ENCODE measurements at regions not wholly inside any gene's neighbourhood (a gene's known extent, or its start where the extent isn't known, plus 50 kb on each side); places are given as distances from the start of the nearest gene placed in this dataset.
"Not testable (repeated sequence)": the region's sequence is repeated elsewhere in the genome, so short reads cannot be mapped to it uniquely, and the experiment has no call there.

DNA sequence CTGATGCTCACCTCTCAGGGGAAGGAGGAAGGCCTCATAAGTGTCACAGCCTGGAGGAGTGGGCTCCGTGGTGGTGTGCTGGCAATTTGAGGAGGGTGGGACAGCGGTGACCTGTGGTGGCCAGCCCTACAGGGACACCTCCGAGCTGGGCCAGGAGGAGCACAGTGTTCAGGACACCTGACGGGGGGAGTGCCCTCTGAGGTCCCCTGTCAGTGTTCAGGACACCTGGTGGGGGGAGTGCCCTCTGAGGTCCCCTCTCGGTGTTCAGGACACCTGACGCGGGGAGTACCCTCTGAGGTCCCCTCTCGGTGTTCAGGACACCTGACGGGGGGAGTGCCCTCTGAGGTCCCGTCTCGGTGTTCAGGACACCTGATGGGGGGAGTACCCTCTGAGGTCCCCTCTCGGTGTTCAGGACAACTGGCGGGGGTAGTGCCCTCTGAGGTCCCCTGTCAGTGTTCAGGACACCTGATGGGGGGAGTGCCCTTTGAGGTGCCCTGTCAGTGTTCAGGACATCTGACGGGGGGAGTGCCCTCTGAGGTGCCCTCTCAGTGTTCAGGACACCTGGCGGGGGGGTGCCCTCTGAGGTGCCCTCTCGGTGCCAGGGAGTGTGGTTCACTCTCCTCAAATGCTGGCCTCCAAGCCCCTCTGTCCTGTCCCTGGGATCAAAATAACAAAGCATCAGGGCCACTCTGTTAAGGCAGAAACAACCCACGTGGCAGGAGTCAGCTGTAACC, 73.4 kb upstream of the ZNF469 start:
- Histone ChIP-seq H3K27ac (ENCODE audit: low read length) (no peak overlapping the region), H3K27me3 (replicated peaks in 1 of 2; ENCODE audit: control insufficient read depth in 2 of 2, extremely low read depth in 1 of 2, insufficient read depth in 2 of 2, low read length in 1 of 2) (peaks cover 0 to 31% of the 10 kb centered on the region in 2 experiments), H3K36me3 (ENCODE audit: control insufficient read depth in 2 of 2, extremely low read depth in 1 of 2, insufficient read depth in 1 of 2, low read length in 1 of 2) (no peaks in the 10 kb centered on the region), H3K4me1 (ENCODE audit: control insufficient read depth in 1 of 2, extremely low read depth in 1 of 2, insufficient read depth in 2 of 2, low read length in 2 of 2) (no peaks in the 10 kb centered on the region), H3K4me3 (ENCODE audit: control insufficient read depth in 1 of 2, extremely low read depth in 1 of 2, low read length in 1 of 2) (no peak overlapping the region), H3K9me3 (no peaks in the 10 kb centered on the region)
- ChIA-PET CTCF (no interaction called here), POLR2A (no interaction called here)
- ATAC-seq (replicated peaks in 1 of 4) (no peak), DNase-seq (no peak)
- 82% methylated on average over 16 of the region's 17 CpGs for WGBS (ENCODE audit: insufficient coverage)
- H3K27me3 Mint-ChIP-seq, result peaks cover 3 to 14% of the 10 kb centered on the region in 2 donors
- H3K4me1 Mint-ChIP-seq, result peaks cover 0 to 2% (median 0%) of the 10 kb centered on the region in 3 donors
- H3K27ac Mint-ChIP-seq, result no peak overlapping the region
- peaks cover 5 to 10% (median 10%) of the 10 kb centered on the region in 3 donors for H3K9me3 Mint-ChIP-seq
- H3K4me3 Mint-ChIP-seq, result no peak overlapping the region
- H3K36me3 Mint-ChIP-seq, result no peaks in the 10 kb centered on the region

DNA sequence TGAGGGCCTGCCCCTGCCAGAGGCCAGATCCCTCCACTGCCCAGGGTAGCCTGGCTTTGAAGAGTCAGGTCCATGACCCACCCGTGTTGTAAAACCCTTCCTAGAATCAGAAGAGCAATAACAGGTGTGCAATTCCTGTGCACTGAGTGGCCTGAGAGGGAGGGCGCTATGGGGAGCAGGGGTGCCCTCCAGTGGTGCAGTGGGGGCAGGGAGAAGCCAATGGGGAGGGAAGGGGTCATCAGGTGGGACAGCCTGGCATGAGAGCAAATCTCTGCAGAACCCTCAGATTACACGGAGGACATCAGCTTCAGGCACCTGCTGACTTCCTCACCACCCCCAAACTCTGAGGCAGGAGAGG, 72.9 kb upstream of the ZNF469 start:
- H3K27me3 Mint-ChIP-seq, result peaks cover 3 to 14% of the 10 kb centered on the region in 2 donors
- peaks cover 5 to 10% (median 10%) of the 10 kb centered on the region in 3 donors for H3K9me3 Mint-ChIP-seq
- ATAC-seq (replicated peaks in 1 of 4), result no peak
- H3K36me3 Mint-ChIP-seq, result no peaks in the 10 kb centered on the region
- Histone ChIP-seq H3K27me3 (replicated peaks in 1 of 2; ENCODE audit: control insufficient read depth in 2 of 2, extremely low read depth in 1 of 2, insufficient read depth in 2 of 2, low read length in 1 of 2) (peaks cover 0 to 31% of the 10 kb centered on the region in 2 experiments), H3K9me3 (no peaks in the 10 kb centered on the region), H3K4me3 (ENCODE audit: control insufficient read depth in 1 of 2, extremely low read depth in 1 of 2, low read length in 1 of 2) (no peak overlapping the region), H3K36me3 (ENCODE audit: control insufficient read depth in 2 of 2, extremely low read depth in 1 of 2, insufficient read depth in 1 of 2, low read length in 1 of 2) (no peaks in the 10 kb centered on the region), H3K27ac (ENCODE audit: low read length) (no peak overlapping the region), H3K4me1 (ENCODE audit: control insufficient read depth in 1 of 2, extremely low read depth in 1 of 2, insufficient read depth in 2 of 2, low read length in 2 of 2) (no peaks in the 10 kb centered on the region)
- DNase-seq, result no peak
- POLR2A ChIA-PET, result no interaction called here
- WGBS (ENCODE audit: insufficient coverage), result 33% methylated on average over 1 of the region's 3 CpGs
- CTCF ChIA-PET, result no interaction called here
- no peak overlapping the region for H3K27ac Mint-ChIP-seq
- H3K4me3 Mint-ChIP-seq, result no peak overlapping the region
- H3K4me1 Mint-ChIP-seq, result peaks cover 0 to 2% (median 0%) of the 10 kb centered on the region in 3 donors

- Mint-ChIP-seq H3K27ac (no peak overlapping the region), H3K9me3 (peaks cover 0 to 10% (median 10%) of the 10 kb centered on the region in 3 donors), H3K4me3 (no peak overlapping the region), H3K4me1 (peaks cover 0 to 2% (median 0%) of the 10 kb centered on the region in 3 donors), H3K36me3 (no peaks in the 10 kb centered on the region), H3K27me3 (peaks cover 3 to 14% of the 10 kb centered on the region in 2 donors)
- no peak overlapping the region for H3K27ac ChIP-seq (ENCODE audit: low read length)
- H3K36me3 ChIP-seq (ENCODE audit: control insufficient read depth in 2 of 2, extremely low read depth in 1 of 2, insufficient read depth in 1 of 2, low read length in 1 of 2), result no peaks in the 10 kb centered on the region
- no peak overlapping the region for H3K4me3 ChIP-seq (ENCODE audit: control insufficient read depth in 1 of 2, extremely low read depth in 1 of 2, low read length in 1 of 2)
- no peaks in the 10 kb centered on the region for H3K9me3 ChIP-seq
- ATAC-seq (replicated peaks in 1 of 4) (no peak), DNase-seq (no peak)
- WGBS (ENCODE audit: insufficient coverage), result 85% methylated on average over 12 of the region's 14 CpGs
- POLR2A ChIA-PET, result no interaction called here
- H3K27me3 ChIP-seq (replicated peaks in 1 of 2; ENCODE audit: control insufficient read depth in 2 of 2, extremely low read depth in 1 of 2, insufficient read depth in 2 of 2, low read length in 1 of 2), result peaks cover 0 to 29% of the 10 kb centered on the region in 2 experiments
- no peaks in the 10 kb centered on the region for H3K4me1 ChIP-seq (ENCODE audit: control insufficient read depth in 1 of 2, extremely low read depth in 1 of 2, insufficient read depth in 2 of 2, low read length in 2 of 2)
- CTCF ChIA-PET, result no interaction called here
Measured at GRCh38 chr16:88310796-88311605, 71.8 kb upstream of the ZNF469 start.

- H3K36me3 Mint-ChIP-seq; H3K4me3 ChIP-seq (ENCODE audit: control insufficient read depth in 1 of 2, extremely low read depth in 1 of 2, low read length in 1 of 2); H3K36me3 ChIP-seq (ENCODE audit: control insufficient read depth in 2 of 2, extremely low read depth in 1 of 2, insufficient read depth in 1 of 2, low read length in 1 of 2); H3K4me1 ChIP-seq (ENCODE audit: control insufficient read depth in 1 of 2, extremely low read depth in 1 of 2, insufficient read depth in 2 of 2, low read length in 2 of 2); H3K27ac ChIP-seq (ENCODE audit: low read length); H3K4me3 Mint-ChIP-seq; DNase-seq; H3K27ac Mint-ChIP-seq; ATAC-seq (replicated peaks in 1 of 4); POLR2A ChIA-PET; CTCF ChIA-PET; H3K4me1 Mint-ChIP-seq; H3K9me3 ChIP-seq: not testable (repeated sequence)
- peaks cover 0 to 10% (median 10%) of the 10 kb centered on the region in 3 donors for H3K9me3 Mint-ChIP-seq
- peaks cover 3 to 13% of the 10 kb centered on the region in 2 donors for H3K27me3 Mint-ChIP-seq
- H3K27me3 ChIP-seq (replicated peaks in 1 of 2; ENCODE audit: control insufficient read depth in 2 of 2, extremely low read depth in 1 of 2, insufficient read depth in 2 of 2, low read length in 1 of 2), result peaks cover 0 to 33% of the 10 kb centered on the region in 2 experiments
Measured at GRCh38 chr16:88311860-88312259, 70.9 kb upstream of the ZNF469 start.

DNA sequence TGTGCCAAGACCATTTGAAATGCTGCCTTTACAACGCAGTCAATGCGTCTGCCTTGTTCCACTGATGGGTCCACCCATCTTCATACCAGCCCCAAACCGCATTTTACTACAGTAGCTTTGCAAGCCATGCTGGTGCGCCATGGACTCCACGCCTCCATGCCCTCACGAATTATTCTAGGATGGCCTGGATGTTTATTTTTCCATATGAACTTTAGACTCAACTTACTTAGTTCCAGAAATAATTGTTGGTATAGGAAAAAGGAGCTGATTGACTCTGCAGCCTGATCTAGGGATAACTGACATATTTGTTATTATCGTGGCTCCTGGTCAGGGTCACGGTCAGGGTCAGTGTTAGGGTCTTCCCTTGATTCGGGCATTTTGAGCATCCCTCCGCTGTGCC, 70.0 kb upstream of the ZNF469 start:
- no peak overlapping the region for H3K4me3 Mint-ChIP-seq
- no peaks in the 10 kb centered on the region for H3K36me3 ChIP-seq (ENCODE audit: control insufficient read depth in 2 of 2, extremely low read depth in 1 of 2, insufficient read depth in 1 of 2, low read length in 1 of 2)
- no peak for ATAC-seq (replicated peaks in 1 of 4)
- no peak for DNase-seq
- H3K27ac Mint-ChIP-seq, result no peak overlapping the region
- no peak overlapping the region for H3K27ac ChIP-seq (ENCODE audit: low read length)
- H3K4me1 Mint-ChIP-seq, result peaks cover 0 to 2% (median 0%) of the 10 kb centered on the region in 3 donors
- peaks cover 7 to 16% of the 10 kb centered on the region in 2 donors for H3K27me3 Mint-ChIP-seq
- CTCF ChIA-PET, result no interaction called here
- WGBS (ENCODE audit: insufficient coverage), result 95% methylated on average over 3 of the region's 10 CpGs
- peaks cover 0 to 10% (median 10%) of the 10 kb centered on the region in 3 donors for H3K9me3 Mint-ChIP-seq
- H3K36me3 Mint-ChIP-seq, result no peaks in the 10 kb centered on the region
- POLR2A ChIA-PET, result no interaction called here
- H3K4me1 ChIP-seq (ENCODE audit: control insufficient read depth in 1 of 2, extremely low read depth in 1 of 2, insufficient read depth in 2 of 2, low read length in 2 of 2), result no peaks in the 10 kb centered on the region
- H3K4me3 ChIP-seq (ENCODE audit: control insufficient read depth in 1 of 2, extremely low read depth in 1 of 2, low read length in 1 of 2), result no peak overlapping the region
- H3K27me3 ChIP-seq (replicated peaks in 1 of 2; ENCODE audit: control insufficient read depth in 2 of 2, extremely low read depth in 1 of 2, insufficient read depth in 2 of 2, low read length in 1 of 2), result peaks cover 0 to 42% of the 10 kb centered on the region in 2 experiments
- no peaks in the 10 kb centered on the region for H3K9me3 ChIP-seq

- ATAC-seq (replicated peaks in 1 of 4) (no peak), DNase-seq (no peak)
- H3K27ac Mint-ChIP-seq, result no peak overlapping the region
- no peak overlapping the region for H3K4me3 Mint-ChIP-seq
- peaks cover 0 to 39% of the 10 kb centered on the region in 2 experiments for H3K27me3 ChIP-seq (replicated peaks in 1 of 2; ENCODE audit: control insufficient read depth in 2 of 2, extremely low read depth in 1 of 2, insufficient read depth in 2 of 2, low read length in 1 of 2)
- H3K9me3 Mint-ChIP-seq, result peaks cover 0 to 10% (median 10%) of the 10 kb centered on the region in 3 donors
- no peak overlapping the region for H3K27ac ChIP-seq (ENCODE audit: low read length)
- ChIA-PET POLR2A (no interaction called here), CTCF (no interaction called here)
- no peaks in the 10 kb centered on the region for H3K36me3 Mint-ChIP-seq
- no peaks in the 10 kb centered on the region for H3K4me1 ChIP-seq (ENCODE audit: control insufficient read depth in 1 of 2, extremely low read depth in 1 of 2, insufficient read depth in 2 of 2, low read length in 2 of 2)
- peaks cover 4 to 6% of the 10 kb centered on the region in 2 donors for H3K27me3 Mint-ChIP-seq
- H3K4me1 Mint-ChIP-seq, result peaks cover 0 to 2% (median 0%) of the 10 kb centered on the region in 3 donors
- no peaks in the 10 kb centered on the region for H3K36me3 ChIP-seq (ENCODE audit: control insufficient read depth in 2 of 2, extremely low read depth in 1 of 2, insufficient read depth in 1 of 2, low read length in 1 of 2)
- WGBS (ENCODE audit: insufficient coverage), result 83% methylated on average over 15 of the region's 16 CpGs
- no peaks in the 10 kb centered on the region for H3K9me3 ChIP-seq
- H3K4me3 ChIP-seq (ENCODE audit: control insufficient read depth in 1 of 2, extremely low read depth in 1 of 2, low read length in 1 of 2), result no peak overlapping the region
Measured at GRCh38 chr16:88314991-88315542, 67.7 kb upstream of the ZNF469 start.

Data from T-cell (primary cell).